ENCODE measurements at regions not wholly inside any gene's neighbourhood (a gene's known extent, or its start where the extent isn't known, plus 50 kb on each side); places are given as distances from the start of the nearest gene placed in this dataset.
"Not testable (repeated sequence)": the region's sequence is repeated elsewhere in the genome, so short reads cannot be mapped to it uniquely, and the experiment has no call there.

- DNase-seq (ENCODE audit: low spot score), result no peak
Measured at GRCh38 chr13:99075268-99076191, 97.7 kb upstream of the DOCK9 start.

- DNase-seq (ENCODE audit: low spot score), result no peak
Measured at GRCh38 chr13:99078017-99078771, 100.3 kb upstream of the DOCK9 start.

- DNase-seq (ENCODE audit: low spot score), result no peak
Measured at GRCh38 chr13:99080131-99080530, 102.3 kb upstream of the DOCK9 start.

- DNase-seq (ENCODE audit: low spot score), result no peak
Measured at GRCh38 chr13:99083981-99084380, 106.1 kb upstream of the DOCK9 start.

GRCh38 chr13:99085139-99085807, 107.4 kb upstream of the DOCK9 start:
- no peak for DNase-seq (ENCODE audit: low spot score)

GRCh38 chr13:99085808-99086266, 108.0 kb upstream of the DOCK9 start:
- DNase-seq (ENCODE audit: low spot score), result no peak

GRCh38 chr13:99086267-99087097, 108.6 kb upstream of the DOCK9 start:
- DNase-seq (ENCODE audit: low spot score), result peak; percentile 58

- DNase-seq (ENCODE audit: low spot score), result peak; percentile 85
Measured at GRCh38 chr13:99087098-99087953, 109.5 kb upstream of the DOCK9 start.

- no peak for DNase-seq (ENCODE audit: low spot score)
Measured at GRCh38 chr13:99087954-99088491, 110.2 kb upstream of the DOCK9 start.

- DNase-seq (ENCODE audit: low spot score), result no peak
Measured at GRCh38 chr13:99093997-99094396, 106.7 kb upstream of the UBAC2 start.

- not testable (repeated sequence) for DNase-seq (ENCODE audit: low spot score)
Measured at GRCh38 chr13:99101831-99102230, 98.8 kb upstream of the UBAC2 start.

GRCh38 chr13:99103536-99103935, 97.1 kb upstream of the UBAC2 start:
- no peak for DNase-seq (ENCODE audit: low spot score)

- no peak for DNase-seq (ENCODE audit: low spot score)
Measured at GRCh38 chr13:99104396-99104795, 96.3 kb upstream of the UBAC2 start.

GRCh38 chr13:99105160-99105559, 95.5 kb upstream of the UBAC2 start:
- DNase-seq (ENCODE audit: low spot score), result no peak

GRCh38 chr13:99113351-99113750, 87.3 kb upstream of the UBAC2 start:
- no peak for DNase-seq (ENCODE audit: low spot score)

- DNase-seq (ENCODE audit: low spot score), result no peak
Measured at GRCh38 chr13:99118179-99118578, 82.5 kb upstream of the UBAC2 start.

GRCh38 chr13:99119656-99120055, 81.0 kb upstream of the UBAC2 start:
- no peak for DNase-seq (ENCODE audit: low spot score)

- no peak for DNase-seq (ENCODE audit: low spot score)
Measured at GRCh38 chr13:99120751-99121150, 79.9 kb upstream of the UBAC2 start.

GRCh38 chr13:99122171-99122570, 78.5 kb upstream of the UBAC2 start:
- no peak for DNase-seq (ENCODE audit: low spot score)

Measured in hematopoietic multipotent progenitor cell treated with erythropoietin and hydrocortisone succinate and interleukin-3 and kit ligand, for 15 days (in vitro differentiated cells).